ENCODE measurements at regions not wholly inside any gene's neighbourhood (a gene's known extent, or its start where the extent isn't known, plus 50 kb on each side); places are given as distances from the start of the nearest gene placed in this dataset.

DNA sequence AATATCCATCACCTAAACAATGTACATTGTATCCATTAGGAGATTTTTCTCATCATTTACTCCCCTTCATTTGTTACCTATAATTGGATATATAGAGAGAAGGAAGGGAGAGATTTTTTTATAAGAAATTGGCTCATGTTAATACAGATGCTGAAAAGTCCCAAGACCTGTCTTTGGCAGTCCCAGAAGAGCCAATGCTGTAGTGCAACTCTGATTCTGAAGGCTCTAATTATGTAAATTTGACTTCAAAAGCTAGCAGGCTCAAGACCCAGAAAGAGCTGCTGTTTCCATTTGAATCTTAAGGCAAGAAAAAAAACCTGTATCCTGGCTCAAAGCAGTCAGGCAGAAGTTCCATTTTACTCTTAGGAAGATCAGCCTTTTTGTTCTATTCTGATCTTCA is 1245.5 kb upstream of the FAM98A start:
- TF ChIP-seq, protein P1, sequence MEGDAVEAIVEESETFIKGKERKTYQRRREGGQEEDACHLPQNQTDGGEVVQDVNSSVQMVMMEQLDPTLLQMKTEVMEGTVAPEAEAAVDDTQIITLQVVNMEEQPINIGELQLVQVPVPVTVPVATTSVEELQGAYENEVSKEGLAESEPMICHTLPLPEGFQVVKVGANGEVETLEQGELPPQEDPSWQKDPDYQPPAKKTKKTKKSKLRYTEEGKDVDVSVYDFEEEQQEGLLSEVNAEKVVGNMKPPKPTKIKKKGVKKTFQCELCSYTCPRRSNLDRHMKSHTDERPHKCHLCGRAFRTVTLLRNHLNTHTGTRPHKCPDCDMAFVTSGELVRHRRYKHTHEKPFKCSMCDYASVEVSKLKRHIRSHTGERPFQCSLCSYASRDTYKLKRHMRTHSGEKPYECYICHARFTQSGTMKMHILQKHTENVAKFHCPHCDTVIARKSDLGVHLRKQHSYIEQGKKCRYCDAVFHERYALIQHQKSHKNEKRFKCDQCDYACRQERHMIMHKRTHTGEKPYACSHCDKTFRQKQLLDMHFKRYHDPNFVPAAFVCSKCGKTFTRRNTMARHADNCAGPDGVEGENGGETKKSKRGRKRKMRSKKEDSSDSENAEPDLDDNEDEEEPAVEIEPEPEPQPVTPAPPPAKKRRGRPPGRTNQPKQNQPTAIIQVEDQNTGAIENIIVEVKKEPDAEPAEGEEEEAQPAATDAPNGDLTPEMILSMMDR (IDR thresholded peaks at IDR 0.05; ENCODE audit: insufficient read depth, low read length): no peak
- TF ChIP-seq POLR2AphosphoS5 (IDR thresholded peaks at IDR 0.05; ENCODE audit: low read depth) (no peak), SPI1 (IDR thresholded peaks at IDR 0.05; ENCODE audit: borderline replicate concordance, low read depth) (no peak)

Data from HL-60 (cell line).